Karpas-422 (cell line): ENCODE measurements at regions not wholly inside any gene's neighbourhood (a gene's known extent, or its start where the extent isn't known, plus 50 kb on each side); places are given as distances from the start of the nearest gene placed in this dataset.
A peak's percentile ranks its signal among the peaks of the same experiment; 100 is the strongest.
"Not testable (repeated sequence)": the region's sequence is repeated elsewhere in the genome, so short reads cannot be mapped to it uniquely, and the experiment has no call there.

Source experiments
- DNase-seq: peaks from one replicate; pipeline ENCODE4 v3.0.0-alpha.2; 2015
- H2AFZ ChIP-seq: fragments of 200-600 bp; sonication (generic); 2 replicates; pipeline ENCODE4 v1.6.1; 2014; ENCODE audit warnings: antibody characterized with exemption, low read length, mixed read lengths
- H3K27ac ChIP-seq: fragments of 200-600 bp; sonication (generic); 2 replicates; pipeline ENCODE4 v1.5.1; 2014; ENCODE audit warnings: mild to moderate bottlenecking, low read length, moderate library complexity
- H3K27me3 ChIP-seq: fragments of 200-600 bp; sonication (generic); 2 replicates; pipeline ENCODE4 v1.6.1; 2014; ENCODE audit warnings: low read length, mixed read lengths
- H3K36me3 ChIP-seq: fragments of 200-600 bp; sonication (generic); 2 replicates; pipeline ENCODE4 v1.6.1; 2014; ENCODE audit warnings: low read length, mixed read lengths; ENCODE audit not compliant: insufficient read depth
- H3K4me1 ChIP-seq: fragments of 200-600 bp; sonication (generic); 2 replicates; pipeline ENCODE4 v1.6.1; 2014; ENCODE audit warnings: mild to moderate bottlenecking, low read length, mixed read lengths
- H3K4me2 ChIP-seq: fragments of 200-600 bp; sonication (generic); 2 replicates; pipeline ENCODE4 v1.6.1; 2014; ENCODE audit warnings: low read length, low read depth, mild to moderate bottlenecking; ENCODE audit not compliant: poor library complexity, severe bottlenecking
- H3K4me3 ChIP-seq: fragments of 200-600 bp; sonication (generic); 2 replicates; pipeline ENCODE4 v1.5.1; 2014; ENCODE audit warnings: mild to moderate bottlenecking, antibody characterized with exemption, low read length, mixed read lengths
- H3K79me2 ChIP-seq: fragments of 200-600 bp; sonication (generic); 2 replicates; pipeline ENCODE4 v1.6.1; 2014; ENCODE audit warnings: mild to moderate bottlenecking, low read length, mixed read lengths
- H3K9ac ChIP-seq: fragments of 200-600 bp; sonication (generic); 2 replicates; pipeline ENCODE4 v1.6.0; 2014; ENCODE audit warnings: low read length
- H3K9me2 ChIP-seq: fragments of 200-600 bp; sonication (generic), shearing (Covaris generic); replicated peaks from 2 replicates; pipeline ENCODE4 v1.6.0; 2014; ENCODE audit warnings: mild to moderate bottlenecking, low read length, moderate library complexity; ENCODE audit not compliant: insufficient read depth
- H3K9me3 ChIP-seq: fragments of 300-700, 200-600 bp; sonication (generic); 2 replicates; pipeline ENCODE4 v1.6.1; 2014; ENCODE audit warnings: low read length, mixed read lengths
- H4K20me1 ChIP-seq: fragments of 200-600 bp; sonication (generic); 2 replicates; pipeline ENCODE4 v1.6.1; 2014; ENCODE audit warnings: mild to moderate bottlenecking, antibody characterized with exemption, low read length, low read depth; ENCODE audit not compliant: insufficient read depth

DNA sequence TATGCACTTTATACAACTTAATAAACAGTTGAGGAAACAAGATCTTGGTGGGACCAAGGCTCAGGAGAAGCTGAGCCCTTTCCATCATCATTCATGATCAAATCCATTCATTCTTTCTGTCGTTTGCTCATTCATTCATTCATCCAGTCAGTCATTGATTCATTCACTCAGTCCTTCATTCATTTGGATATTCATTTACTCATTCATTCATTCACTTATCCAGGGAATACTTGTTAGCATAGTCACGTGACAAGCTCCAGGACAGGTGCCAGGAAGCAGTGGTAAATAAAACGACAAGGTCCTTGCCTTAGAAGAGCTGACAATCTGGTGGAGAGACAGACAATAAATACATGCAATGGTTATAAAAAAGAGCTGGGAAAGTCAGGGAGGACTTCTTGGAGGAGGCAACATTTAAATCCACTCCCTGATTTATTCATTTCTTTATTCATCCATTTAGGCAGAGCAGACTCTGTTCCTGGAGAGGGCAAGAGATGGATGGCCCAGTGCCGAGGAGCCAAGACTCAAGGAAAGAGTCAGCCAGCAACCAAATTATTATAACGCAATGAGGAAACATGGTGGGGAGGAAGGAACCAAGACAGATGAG lies 74.1 kb upstream of the CASZ1 start:
- no peaks in the 10 kb centered on the region for H3K36me3 ChIP-seq
- no peak overlapping the region for H3K9ac ChIP-seq
- no peak overlapping the region for H3K4me3 ChIP-seq
- peaks cover 4% of the 10 kb centered on the region; the same call in 1 of the 2 replicates for H3K4me1 ChIP-seq
- H4K20me1 ChIP-seq = no peaks in the 10 kb centered on the region
- H3K4me2 ChIP-seq = no peak overlapping the region
- H2AFZ ChIP-seq = no peak overlapping the region
- H3K79me2 ChIP-seq = no peaks in the 10 kb centered on the region
- no peak overlapping the region for H3K27ac ChIP-seq
- H3K9me3 ChIP-seq = no peaks in the 10 kb centered on the region
- DNase-seq = no peak
- no peaks in the 10 kb centered on the region for H3K9me2 ChIP-seq
- no peaks in the 10 kb centered on the region for H3K27me3 ChIP-seq

DNA sequence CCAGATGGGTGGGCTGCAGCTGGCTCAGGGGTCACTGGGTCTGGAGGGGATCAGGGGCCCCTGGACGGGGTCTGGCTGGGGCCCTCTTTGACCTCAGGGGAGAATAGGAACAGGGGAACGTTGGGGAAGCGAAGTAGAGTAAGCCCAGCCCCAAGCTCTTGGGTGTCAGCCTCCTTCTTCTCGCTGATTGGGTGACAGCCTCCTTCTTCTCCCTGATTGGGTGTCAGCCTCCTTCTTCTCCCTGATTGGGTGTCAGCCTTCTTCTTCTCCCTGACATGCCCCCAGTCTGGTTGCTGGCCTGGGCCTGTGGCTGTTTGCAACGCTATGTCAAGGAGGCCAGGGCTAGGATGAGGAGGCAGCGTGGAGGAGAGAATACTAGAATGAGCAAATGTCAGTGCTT lies 76.7 kb upstream of the CASZ1 start:
- H2AFZ ChIP-seq = 0 out of 2 replicates have a peak overlapping the region, but pooled peaks have one; percentile 48
- no peak overlapping the region for H3K4me2 ChIP-seq
- H3K79me2 ChIP-seq = no peaks in the 10 kb centered on the region
- H3K9ac ChIP-seq = no peak overlapping the region
- no peaks in the 10 kb centered on the region for H3K36me3 ChIP-seq
- no peaks in the 10 kb centered on the region for H3K9me2 ChIP-seq
- no peaks in the 10 kb centered on the region for H4K20me1 ChIP-seq
- no peak overlapping the region for H3K27ac ChIP-seq
- H3K4me1 ChIP-seq = no peaks in the 10 kb centered on the region; the same call in 1 of the 2 replicates
- H3K27me3 ChIP-seq = no peaks in the 10 kb centered on the region
- H3K9me3 ChIP-seq = no peaks in the 10 kb centered on the region
- DNase-seq = peak; percentile 85
- H3K4me3 ChIP-seq = no peak overlapping the region

DNA sequence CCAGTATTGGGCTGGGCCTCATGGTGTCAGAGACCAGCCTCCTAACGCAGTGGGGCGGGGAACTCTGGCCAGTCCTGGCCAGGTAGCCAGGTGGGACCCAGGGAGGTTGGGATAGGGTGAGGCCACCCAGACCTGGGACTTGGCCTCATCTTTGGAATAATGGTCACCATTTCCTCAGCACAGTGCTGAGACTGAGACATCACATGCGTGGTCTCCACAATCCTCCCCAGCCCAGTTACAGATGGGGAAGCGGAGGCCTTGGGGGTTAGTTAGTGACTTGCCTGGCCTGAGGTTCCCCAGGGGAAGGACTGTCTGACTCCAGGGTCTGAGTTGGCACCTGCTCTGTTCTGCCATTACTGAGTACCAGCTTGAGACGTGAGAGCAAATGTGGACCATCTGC lies 77.9 kb upstream of the CASZ1 start:
- no peaks in the 10 kb centered on the region for H3K27me3 ChIP-seq

DNA sequence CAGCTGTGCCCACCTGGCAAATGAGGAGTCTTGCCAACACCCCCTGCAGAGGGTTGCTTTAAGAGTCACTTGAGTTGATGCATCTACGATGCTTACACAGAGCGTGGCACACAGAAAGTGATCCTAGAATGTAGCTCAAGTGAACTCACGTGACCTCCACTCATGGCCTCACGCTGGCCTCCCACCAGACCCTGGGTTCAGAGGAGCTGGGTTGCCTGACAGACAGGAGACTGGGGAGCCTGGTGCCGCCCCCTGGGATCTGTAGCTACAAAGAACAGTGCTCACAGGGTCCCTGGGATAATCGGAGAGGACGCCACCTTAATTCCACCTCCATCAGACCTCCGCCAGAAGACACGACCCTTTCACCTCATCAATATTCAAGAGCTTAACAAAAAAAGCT lies 81.4 kb upstream of the CASZ1 start:
- Histone ChIP-seq H3K4me3 (no peak overlapping the region), H3K27ac (no peak overlapping the region), H3K9me2 (no peaks in the 10 kb centered on the region), H3K9me3 (no peaks in the 10 kb centered on the region), H4K20me1 (no peaks in the 10 kb centered on the region), H3K79me2 (no peaks in the 10 kb centered on the region), H3K4me2 (no peak overlapping the region), H3K36me3 (no peaks in the 10 kb centered on the region), H3K9ac (no peak overlapping the region), H3K4me1 (no peaks in the 10 kb centered on the region; the same call in 1 of the 2 replicates), H3K27me3 (no peaks in the 10 kb centered on the region), H2AFZ (no peak overlapping the region)
- no peak for DNase-seq

More for the DNA sequence above, 77.9 kb upstream of the CASZ1 start:
- Histone ChIP-seq H3K9me2 (no peaks in the 10 kb centered on the region), H3K9ac (no peak overlapping the region), H3K4me2 (no peak overlapping the region), H3K9me3 (no peaks in the 10 kb centered on the region), H3K4me3 (no peak overlapping the region), H4K20me1 (no peaks in the 10 kb centered on the region), H2AFZ (no peak overlapping the region), H3K36me3 (no peaks in the 10 kb centered on the region), H3K27ac (no peak overlapping the region), H3K4me1 (no peaks in the 10 kb centered on the region; the same call in 1 of the 2 replicates), H3K79me2 (no peaks in the 10 kb centered on the region)
- no peak for DNase-seq

DNA sequence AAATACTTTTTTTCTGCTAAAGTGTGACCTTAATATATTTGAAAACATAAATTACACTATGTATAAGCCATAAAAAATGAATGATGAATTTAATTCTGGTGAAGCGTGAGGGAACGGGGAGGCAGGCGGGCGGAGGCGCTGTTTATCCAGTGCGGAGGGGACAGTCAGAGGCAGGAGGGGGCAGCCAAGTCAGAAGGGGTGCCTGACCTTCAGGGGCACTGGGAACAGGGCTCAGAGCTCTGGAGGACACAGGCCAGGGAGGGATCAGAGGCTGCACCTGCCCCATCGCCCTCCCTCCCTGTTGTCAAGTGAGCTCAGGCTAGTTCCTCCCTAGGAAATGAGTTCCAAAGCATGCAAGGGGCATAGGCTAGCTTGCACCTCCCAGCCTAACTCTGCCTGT lies 82.0 kb upstream of the CASZ1 start:
- H3K9me2 ChIP-seq = no peaks in the 10 kb centered on the region
- no peaks in the 10 kb centered on the region for H3K36me3 ChIP-seq
- no peaks in the 10 kb centered on the region for H3K27me3 ChIP-seq
- no peaks in the 10 kb centered on the region for H3K4me1 ChIP-seq
- H3K27ac ChIP-seq = no peak overlapping the region
- no peak overlapping the region for H3K9ac ChIP-seq
- H4K20me1 ChIP-seq = no peaks in the 10 kb centered on the region
- no peak for DNase-seq
- H3K4me3 ChIP-seq = no peak overlapping the region
- H3K9me3 ChIP-seq = no peaks in the 10 kb centered on the region
- no peak overlapping the region for H2AFZ ChIP-seq
- no peaks in the 10 kb centered on the region for H3K79me2 ChIP-seq
- no peak overlapping the region for H3K4me2 ChIP-seq

DNA sequence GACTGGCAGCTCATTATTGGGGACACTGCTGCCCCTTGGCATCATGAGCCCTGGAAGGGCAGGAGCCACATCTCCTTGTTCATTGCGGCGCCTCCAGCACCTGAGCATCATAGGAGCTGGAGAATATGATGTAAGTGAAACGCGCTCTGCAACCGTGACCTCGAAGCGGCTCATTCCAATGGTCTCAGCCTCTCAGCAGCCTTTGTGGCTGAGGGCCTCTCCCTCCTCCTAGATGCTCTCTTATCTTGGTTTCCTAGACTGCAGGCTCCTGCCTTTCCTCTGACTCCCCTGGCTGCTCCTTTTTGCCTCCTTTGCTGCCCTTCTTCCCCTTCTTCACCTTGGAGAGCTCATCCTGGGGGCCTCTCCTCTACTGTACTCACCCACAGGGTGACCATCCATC lies 83.6 kb upstream of the CASZ1 start:
- no peak overlapping the region for H3K4me3 ChIP-seq
- no peak for DNase-seq
- H3K4me2 ChIP-seq = no peak overlapping the region
- no peaks in the 10 kb centered on the region for H3K36me3 ChIP-seq
- H3K79me2 ChIP-seq = no peaks in the 10 kb centered on the region
- no peak overlapping the region for H2AFZ ChIP-seq
- H3K4me1 ChIP-seq = no peaks in the 10 kb centered on the region
- no peaks in the 10 kb centered on the region for H3K9me2 ChIP-seq
- H4K20me1 ChIP-seq = no peaks in the 10 kb centered on the region
- no peak overlapping the region for H3K27ac ChIP-seq
- no peak overlapping the region for H3K9ac ChIP-seq
- H3K9me3 ChIP-seq = no peaks in the 10 kb centered on the region
- no peaks in the 10 kb centered on the region for H3K27me3 ChIP-seq

DNA sequence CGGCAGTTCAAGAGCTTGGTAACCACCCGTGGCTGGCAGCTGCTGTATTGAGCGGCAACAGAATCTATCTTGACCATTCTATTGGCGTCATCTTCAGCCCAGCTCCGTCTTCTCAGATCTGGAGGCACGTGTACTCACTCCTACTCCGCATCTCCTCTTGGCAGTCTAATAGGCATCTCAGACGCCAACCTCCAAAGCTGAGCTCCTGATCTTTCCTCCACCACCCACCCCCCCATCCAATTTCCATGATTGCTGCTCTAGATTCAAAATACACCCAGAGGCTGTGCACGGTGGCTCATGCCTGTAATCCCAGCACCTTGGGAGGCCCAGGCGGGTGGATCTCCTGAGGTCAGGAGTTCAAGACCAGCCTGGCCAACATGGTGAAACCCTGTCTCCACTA lies 84.6 kb upstream of the CASZ1 start:
- Histone ChIP-seq H4K20me1 (no peaks in the 10 kb centered on the region), H3K9me3 (no peaks in the 10 kb centered on the region), H2AFZ (no peak overlapping the region), H3K4me1 (no peaks in the 10 kb centered on the region), H3K4me3 (no peak overlapping the region), H3K36me3 (no peaks in the 10 kb centered on the region), H3K27me3 (no peaks in the 10 kb centered on the region), H3K27ac (no peak overlapping the region), H3K9me2 (no peaks in the 10 kb centered on the region), H3K9ac (no peak overlapping the region), H3K79me2 (no peaks in the 10 kb centered on the region), H3K4me2 (no peak overlapping the region)
- no peak for DNase-seq

DNA sequence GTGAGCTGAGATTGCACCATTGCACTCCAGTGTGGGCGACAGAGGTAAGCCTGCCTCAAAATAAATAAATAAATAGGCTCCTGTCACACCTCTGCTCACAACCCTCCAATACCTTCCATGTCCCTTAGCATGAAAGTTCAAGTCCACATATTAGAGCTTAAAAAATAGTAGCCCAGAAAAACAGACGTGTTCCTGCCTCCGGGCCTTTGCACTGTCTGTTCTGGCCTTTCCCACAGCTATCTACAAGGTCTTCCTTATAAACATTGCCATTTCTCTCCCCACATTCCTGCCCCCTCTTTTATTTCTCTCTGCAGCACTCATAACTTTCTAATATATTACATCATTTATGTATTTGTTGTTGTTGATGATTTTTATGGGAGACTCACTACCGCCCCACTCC lies 85.6 kb upstream of the CASZ1 start:
- H3K9me2 ChIP-seq = no peaks in the 10 kb centered on the region
- no peak overlapping the region for H3K27ac ChIP-seq
- no peaks in the 10 kb centered on the region for H3K36me3 ChIP-seq
- DNase-seq = no peak
- H3K27me3 ChIP-seq = no peaks in the 10 kb centered on the region
- no peak overlapping the region for H3K4me3 ChIP-seq
- H4K20me1 ChIP-seq = no peaks in the 10 kb centered on the region
- H3K79me2 ChIP-seq = no peaks in the 10 kb centered on the region
- H2AFZ ChIP-seq = no peak overlapping the region
- no peak overlapping the region for H3K4me2 ChIP-seq
- H3K9ac ChIP-seq = no peak overlapping the region
- no peaks in the 10 kb centered on the region for H3K4me1 ChIP-seq
- H3K9me3 ChIP-seq = no peaks in the 10 kb centered on the region

DNA sequence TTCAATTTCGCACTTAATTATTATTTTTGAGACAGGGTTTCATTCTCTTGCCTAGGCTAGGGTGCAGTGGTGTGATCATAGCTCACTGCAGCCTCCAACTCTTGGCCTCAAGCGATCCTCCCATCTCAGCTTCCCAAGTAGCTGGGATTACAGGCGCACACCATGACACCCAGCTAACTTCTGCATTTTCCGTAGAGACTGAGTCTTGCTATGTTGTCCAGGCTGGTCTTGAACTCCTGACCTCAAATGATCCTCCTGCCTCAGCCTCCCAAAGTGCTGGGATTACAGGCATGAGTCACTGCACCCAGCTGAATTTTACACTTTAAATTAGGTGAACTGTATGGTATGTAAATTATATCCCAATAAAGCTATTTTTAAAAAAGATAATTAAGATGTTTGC lies 90.6 kb upstream of the CASZ1 start:
- not testable (repeated sequence) for H3K27me3 ChIP-seq, H4K20me1 ChIP-seq, H3K4me3 ChIP-seq, H3K9ac ChIP-seq, H2AFZ ChIP-seq, DNase-seq, H3K79me2 ChIP-seq, H3K9me3 ChIP-seq, H3K4me1 ChIP-seq, H3K4me2 ChIP-seq, H3K9me2 ChIP-seq, H3K27ac ChIP-seq, H3K36me3 ChIP-seq
